ENCODE measurements at regions not wholly inside any gene's neighbourhood (a gene's known extent, or its start where the extent isn't known, plus 50 kb on each side); places are given as distances from the start of the nearest gene placed in this dataset.

- no peak for DNase-seq (ENCODE audit: low spot score)
These were observed 453.3 kb downstream of the KIF16B start for GRCh38 chr20:16119909-16120308.

- no peak for DNase-seq (ENCODE audit: low spot score)
These were observed 457.2 kb downstream of the KIF16B start for GRCh38 chr20:16115911-16116552.

GRCh38 chr20:16113736-16114135 lies 459.5 kb downstream of the KIF16B start:
- DNase-seq (ENCODE audit: low spot score) = no peak

DNA sequence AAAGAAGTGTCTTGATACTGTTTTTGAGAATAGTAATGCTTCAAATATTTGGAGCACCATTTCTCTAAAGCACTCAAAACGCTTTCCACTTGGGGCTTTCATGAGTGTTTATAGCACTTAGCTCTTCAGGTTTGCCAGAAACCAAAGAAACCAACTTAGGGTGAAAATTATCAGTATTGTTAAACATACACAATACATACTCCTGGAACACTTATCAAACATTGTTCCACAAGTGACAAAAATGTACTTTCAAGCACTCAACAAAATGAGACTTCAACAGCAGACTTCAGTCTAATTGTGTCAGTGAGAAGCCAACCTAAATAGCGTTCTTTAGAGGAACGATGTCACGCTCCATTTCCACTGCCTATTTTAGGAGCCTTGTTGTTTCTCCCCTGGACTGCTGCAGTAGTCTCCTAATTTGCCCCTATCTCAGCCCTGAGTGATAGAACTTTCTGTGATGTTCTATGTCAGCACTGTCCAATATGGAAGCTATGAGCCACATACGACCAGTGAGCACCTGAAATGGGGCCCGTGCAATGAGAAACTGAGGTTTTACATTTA lies 461.3 kb downstream of the KIF16B start:
- no peak for DNase-seq (ENCODE audit: low spot score)

DNA sequence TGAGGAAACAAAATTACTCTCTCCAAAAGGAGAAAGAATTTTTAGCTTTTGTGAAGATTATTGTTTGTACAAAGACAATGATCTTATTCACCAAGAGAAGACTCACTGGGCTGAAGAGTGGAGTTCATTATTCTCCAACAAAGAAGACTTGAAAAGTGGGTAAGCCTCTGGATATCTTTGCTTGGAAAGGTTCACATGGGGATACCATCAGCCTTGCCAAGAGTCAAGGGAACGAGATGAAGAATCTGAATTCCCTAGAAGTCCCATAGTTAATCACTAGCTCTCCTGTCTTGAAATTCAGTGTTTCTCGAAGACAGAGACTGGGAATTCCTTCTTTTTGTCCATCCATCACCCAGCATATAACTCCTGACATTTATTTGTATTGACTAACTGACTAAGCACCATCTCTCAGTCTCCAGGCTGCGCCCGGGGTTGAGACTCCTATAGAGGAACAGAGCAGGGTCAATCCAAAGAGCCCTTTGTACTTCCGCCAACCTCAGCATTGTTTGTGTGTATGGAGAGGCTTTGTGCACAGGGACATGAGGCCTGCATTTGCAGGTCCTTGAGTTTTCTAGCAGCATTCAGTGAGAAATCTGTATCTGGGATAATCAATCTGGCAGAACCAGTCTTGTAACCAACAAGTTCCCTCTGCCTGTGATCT lies 461.9 kb downstream of the KIF16B start:
- DNase-seq (ENCODE audit: low spot score) = no peak

DNA sequence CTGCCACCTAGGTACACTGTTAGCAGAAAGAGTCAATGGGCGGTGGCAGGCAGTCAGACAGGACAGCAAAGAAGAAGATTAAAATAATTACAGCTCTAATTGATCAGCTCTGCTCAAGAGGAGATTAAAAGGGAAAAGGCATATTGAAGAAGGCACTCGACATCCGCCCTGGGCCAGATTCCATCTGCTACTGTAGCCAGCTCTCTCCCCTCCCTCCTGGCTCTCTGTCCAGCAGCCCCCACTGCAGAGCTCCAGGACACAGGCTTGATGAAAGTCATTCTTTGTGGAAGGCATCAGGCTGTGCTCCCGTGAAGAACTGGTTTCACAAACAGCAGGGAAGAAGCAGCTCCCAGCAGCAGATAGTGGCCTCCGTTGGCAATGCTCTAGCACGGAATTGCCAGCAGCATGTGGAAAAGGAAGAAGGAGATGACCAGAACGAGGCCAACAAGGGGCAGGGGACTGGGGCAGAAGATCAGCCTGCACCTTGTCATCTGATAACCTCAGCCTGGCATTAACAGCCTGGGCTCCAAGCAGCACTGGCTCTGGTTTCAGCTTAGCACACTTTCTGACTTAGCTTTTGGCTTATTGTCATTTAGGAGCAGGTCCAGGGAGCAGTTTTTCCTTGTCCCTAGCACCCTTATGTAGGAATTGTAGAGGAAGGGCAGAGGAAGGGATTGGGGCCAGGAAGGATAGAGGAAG lies 465.9 kb downstream of the KIF16B start:
- DNase-seq (ENCODE audit: low spot score) = no peak

- no peak for DNase-seq (ENCODE audit: low spot score)
These were observed 466.9 kb downstream of the KIF16B start for GRCh38 chr20:16106191-16106849.

- no peak for DNase-seq (ENCODE audit: low spot score)
These were observed 468.5 kb downstream of the KIF16B start for GRCh38 chr20:16104783-16105182.

Data from GM03348 (cell line).